OCI-LY7 (cell line): ENCODE measurements at regions not wholly inside any gene's neighbourhood (a gene's known extent, or its start where the extent isn't known, plus 50 kb on each side); places are given as distances from the start of the nearest gene placed in this dataset.
"Not testable (repeated sequence)": the region's sequence is repeated elsewhere in the genome, so short reads cannot be mapped to it uniquely, and the experiment has no call there.

Experiments
- CTCF ChIP-seq: fragments of 200-600 bp; sonication (generic); conservative IDR thresholded peaks from 2 replicates; pipeline ENCODE4 v1.5.1; 2014; ENCODE audit warnings: mild to moderate bottlenecking, antibody characterized with exemption, low read length, moderate library complexity, mixed read lengths
- EZH2phosphoT487 ChIP-seq: fragments of 200-600 bp; sonication (generic); IDR thresholded peaks from 2 replicates; pipeline ENCODE4 v1.6.1; 2018; ENCODE audit warnings: low read depth, borderline replicate concordance, mild to moderate bottlenecking, mixed run types, antibody characterized with exemption, low read length, moderate library complexity, mixed read lengths

GRCh38 chrX:101780421-101780820 lies 120.8 kb upstream of the ARMCX2 start:
- TF ChIP-seq CTCF, EZH2phosphoT487: not testable (repeated sequence)
